ENCODE measurements at regions not wholly inside any gene's neighbourhood (a gene's known extent, or its start where the extent isn't known, plus 50 kb on each side); places are given as distances from the start of the nearest gene placed in this dataset.
"Not testable (repeated sequence)": the region's sequence is repeated elsewhere in the genome, so short reads cannot be mapped to it uniquely, and the experiment has no call there.

DNA sequence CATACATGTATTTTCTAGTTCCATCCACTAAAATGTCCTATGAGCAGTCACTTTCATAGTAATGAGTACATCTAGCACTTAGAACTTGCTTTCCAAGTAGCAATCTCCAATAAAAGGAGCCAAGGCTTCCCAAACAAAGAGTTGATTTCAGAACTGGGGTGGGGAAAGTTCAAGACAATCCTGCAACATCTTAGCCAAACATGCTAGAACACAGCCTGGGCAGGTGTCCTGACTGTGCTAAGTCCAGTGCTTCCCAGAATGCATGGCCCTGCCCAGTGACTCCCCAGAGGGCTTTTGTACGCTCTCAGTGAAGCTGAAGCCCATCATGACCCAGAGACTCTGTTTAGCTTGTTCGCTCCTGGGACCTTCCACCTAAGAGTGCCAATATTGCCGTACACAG, 106.7 kb upstream of the UBAC2 start:
- H3K4me3 ChIP-seq: no peak overlapping the region
- H3K4me1 ChIP-seq (ENCODE audit: insufficient read depth): no peaks in the 10 kb centered on the region
- H4K20me1 ChIP-seq (ENCODE audit: insufficient read depth, poor library complexity, severe bottlenecking): no peaks in the 10 kb centered on the region
- H3K36me3 ChIP-seq (replicated peaks; ENCODE audit: insufficient read depth, low read depth): no peaks in the 10 kb centered on the region
- DNase-seq (ENCODE audit: low spot score): no peak
- no peaks in the 10 kb centered on the region for H3K9me2 ChIP-seq (replicated peaks; ENCODE audit: insufficient read depth)
- no peaks in the 10 kb centered on the region for H3K27me3 ChIP-seq
- 90% methylated on average over 3 of the region's 3 CpGs for WGBS (ENCODE audit: low lambda C conversion rate, missing lambda C conversion rate)
- no peak overlapping the region for H3K4me2 ChIP-seq
- H3K27ac ChIP-seq: no peak overlapping the region
- H3K79me2 ChIP-seq: no peaks in the 10 kb centered on the region
- H3K9me3 ChIP-seq (ENCODE audit: low read depth): no peaks in the 10 kb centered on the region
- TF ChIP-seq EZH2phosphoT487 (IDR thresholded peaks at IDR 0.05; ENCODE audit: low read depth, severe bottlenecking, unreplicated experiment): no peak
- TF ChIP-seq, protein P1, sequence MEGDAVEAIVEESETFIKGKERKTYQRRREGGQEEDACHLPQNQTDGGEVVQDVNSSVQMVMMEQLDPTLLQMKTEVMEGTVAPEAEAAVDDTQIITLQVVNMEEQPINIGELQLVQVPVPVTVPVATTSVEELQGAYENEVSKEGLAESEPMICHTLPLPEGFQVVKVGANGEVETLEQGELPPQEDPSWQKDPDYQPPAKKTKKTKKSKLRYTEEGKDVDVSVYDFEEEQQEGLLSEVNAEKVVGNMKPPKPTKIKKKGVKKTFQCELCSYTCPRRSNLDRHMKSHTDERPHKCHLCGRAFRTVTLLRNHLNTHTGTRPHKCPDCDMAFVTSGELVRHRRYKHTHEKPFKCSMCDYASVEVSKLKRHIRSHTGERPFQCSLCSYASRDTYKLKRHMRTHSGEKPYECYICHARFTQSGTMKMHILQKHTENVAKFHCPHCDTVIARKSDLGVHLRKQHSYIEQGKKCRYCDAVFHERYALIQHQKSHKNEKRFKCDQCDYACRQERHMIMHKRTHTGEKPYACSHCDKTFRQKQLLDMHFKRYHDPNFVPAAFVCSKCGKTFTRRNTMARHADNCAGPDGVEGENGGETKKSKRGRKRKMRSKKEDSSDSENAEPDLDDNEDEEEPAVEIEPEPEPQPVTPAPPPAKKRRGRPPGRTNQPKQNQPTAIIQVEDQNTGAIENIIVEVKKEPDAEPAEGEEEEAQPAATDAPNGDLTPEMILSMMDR (IDR thresholded peaks at IDR 0.05; ENCODE audit: poor library complexity): no peak
- TF ChIP-seq EZH2 (IDR thresholded peaks at IDR 0.05; ENCODE audit: borderline replicate concordance): no peak
- H2AFZ ChIP-seq: no peak overlapping the region

DNA sequence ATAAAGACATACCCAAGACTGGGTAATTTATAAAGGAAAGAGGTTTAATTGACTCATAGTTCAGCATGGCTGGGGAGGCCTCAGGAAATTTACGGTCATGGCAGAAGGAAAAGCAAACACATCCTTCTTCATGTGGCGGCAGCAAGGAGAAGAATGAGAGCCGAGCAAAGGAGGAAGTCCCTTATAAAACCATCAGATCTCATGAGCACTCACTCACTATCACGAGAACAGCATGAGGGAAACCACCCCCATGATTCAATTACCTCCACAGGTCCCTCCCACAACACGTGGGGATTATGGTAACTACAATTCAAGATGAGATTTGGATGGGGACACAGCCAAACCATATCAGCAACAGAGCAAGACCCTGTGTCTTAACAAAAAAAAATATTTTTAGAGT, 98.8 kb upstream of the UBAC2 start:
- WGBS (ENCODE audit: low lambda C conversion rate, missing lambda C conversion rate): 64% methylated on average over 5 of the region's 5 CpGs
- not testable (repeated sequence) for H3K4me2 ChIP-seq; H3K27me3 ChIP-seq; H2AFZ ChIP-seq; H3K36me3 ChIP-seq (replicated peaks; ENCODE audit: insufficient read depth, low read depth); H3K9me2 ChIP-seq (replicated peaks; ENCODE audit: insufficient read depth); H3K27ac ChIP-seq; H3K4me3 ChIP-seq; DNase-seq (ENCODE audit: low spot score); H3K4me1 ChIP-seq (ENCODE audit: insufficient read depth); H3K9me3 ChIP-seq (ENCODE audit: low read depth); H3K79me2 ChIP-seq; H4K20me1 ChIP-seq (ENCODE audit: insufficient read depth, poor library complexity, severe bottlenecking)

DNA sequence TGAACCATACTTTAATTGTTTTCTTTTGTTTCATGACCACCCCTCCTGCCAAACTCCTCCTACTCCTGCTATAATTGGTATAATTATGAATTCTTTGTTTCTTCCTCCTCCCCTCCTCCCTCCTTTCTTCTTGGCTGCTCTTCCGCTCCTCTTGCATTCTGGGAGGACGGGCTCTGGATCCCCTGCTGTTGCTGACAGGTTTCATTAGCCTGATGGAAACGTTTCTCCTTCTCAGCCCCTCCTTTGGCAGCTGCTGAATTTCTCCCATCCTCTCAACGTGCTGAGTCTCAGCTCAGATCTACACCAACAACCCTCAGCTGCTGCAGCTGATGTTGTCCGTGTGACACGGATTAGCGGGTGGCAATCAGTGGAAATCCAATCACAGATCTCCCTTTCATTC, 97.1 kb upstream of the UBAC2 start:
- WGBS (ENCODE audit: low lambda C conversion rate, missing lambda C conversion rate): 57% methylated on average over 7 of the region's 7 CpGs
- no peak for DNase-seq (ENCODE audit: low spot score)
- no peak overlapping the region for H2AFZ ChIP-seq

DNA sequence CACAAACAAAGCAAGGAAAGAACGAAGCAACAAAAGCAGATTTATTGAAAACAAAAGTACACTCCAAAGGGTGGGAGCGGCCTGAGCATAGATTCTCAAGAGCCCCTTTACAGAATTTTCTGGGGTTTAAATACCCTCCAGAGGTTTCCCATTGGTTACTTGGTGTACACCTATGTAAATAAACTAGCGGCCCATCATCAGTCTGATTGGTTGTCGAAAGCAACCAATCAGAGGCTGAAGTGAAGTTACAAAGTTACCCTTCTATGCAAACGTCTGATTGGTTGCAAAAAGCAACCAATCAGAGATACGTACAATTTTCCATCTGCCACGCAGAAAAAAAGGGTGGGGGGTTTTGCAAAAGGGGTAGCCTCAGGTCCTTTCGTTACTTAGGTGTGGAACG, 96.3 kb upstream of the UBAC2 start:
- Histone ChIP-seq H3K27ac (no peak overlapping the region), H3K9me2 (replicated peaks; ENCODE audit: insufficient read depth) (no peaks in the 10 kb centered on the region), H4K20me1 (ENCODE audit: insufficient read depth, poor library complexity, severe bottlenecking) (no peaks in the 10 kb centered on the region), H3K9me3 (ENCODE audit: low read depth) (no peaks in the 10 kb centered on the region), H3K36me3 (replicated peaks; ENCODE audit: insufficient read depth, low read depth) (no peaks in the 10 kb centered on the region), H3K79me2 (no peaks in the 10 kb centered on the region), H3K4me1 (ENCODE audit: insufficient read depth) (no peaks in the 10 kb centered on the region), H2AFZ (no peak overlapping the region), H3K4me2 (no peak overlapping the region), H3K27me3 (peaks cover 4% of the 10 kb centered on the region), H3K4me3 (no peak overlapping the region)
- no peak for DNase-seq (ENCODE audit: low spot score)
- TF ChIP-seq EZH2 (IDR thresholded peaks at IDR 0.05; ENCODE audit: borderline replicate concordance): no peak
- TF ChIP-seq EZH2phosphoT487 (IDR thresholded peaks at IDR 0.05; ENCODE audit: low read depth, severe bottlenecking, unreplicated experiment): no peak
- TF ChIP-seq, protein P1 (IDR thresholded peaks at IDR 0.05; ENCODE audit: poor library complexity): no peak
- WGBS (ENCODE audit: low lambda C conversion rate, missing lambda C conversion rate): 90% methylated on average over 9 of the region's 9 CpGs

More for the DNA sequence above, 97.1 kb upstream of the UBAC2 start:
- H3K4me1 ChIP-seq (ENCODE audit: insufficient read depth): no peaks in the 10 kb centered on the region
- H3K9me3 ChIP-seq (ENCODE audit: low read depth): no peaks in the 10 kb centered on the region
- H3K27me3 ChIP-seq: peaks cover 4% of the 10 kb centered on the region
- no peaks in the 10 kb centered on the region for H3K9me2 ChIP-seq (replicated peaks; ENCODE audit: insufficient read depth)
- H4K20me1 ChIP-seq (ENCODE audit: insufficient read depth, poor library complexity, severe bottlenecking): no peaks in the 10 kb centered on the region
- H3K4me3 ChIP-seq: no peak overlapping the region
- H3K4me2 ChIP-seq: no peak overlapping the region
- TF ChIP-seq, protein P1 (IDR thresholded peaks at IDR 0.05; ENCODE audit: poor library complexity): no peak
- TF ChIP-seq EZH2 (IDR thresholded peaks at IDR 0.05; ENCODE audit: borderline replicate concordance) (no peak), EZH2phosphoT487 (IDR thresholded peaks at IDR 0.05; ENCODE audit: low read depth, severe bottlenecking, unreplicated experiment) (no peak)
- no peaks in the 10 kb centered on the region for H3K36me3 ChIP-seq (replicated peaks; ENCODE audit: insufficient read depth, low read depth)
- H3K79me2 ChIP-seq: no peaks in the 10 kb centered on the region
- H3K27ac ChIP-seq: no peak overlapping the region

Data from hepatocyte (in vitro differentiated cells).